Sigmoid colon (tissue), 4 donors: ENCODE measurements at regions not wholly inside any gene's neighbourhood (a gene's known extent, or its start where the extent isn't known, plus 50 kb on each side); places are given as distances from the start of the nearest gene placed in this dataset.

Source experiments
- POLR2A ChIP-seq, 2 donors: fragments of 450-650 bp; IDR thresholded peaks; one replicate each; pipeline ENCODE4 v1.6.1; 2016; ENCODE audit warnings: antibody characterized with exemption in 2 of 2, mild to moderate bottlenecking in 2 of 2, moderate library complexity in 2 of 2
- POLR2AphosphoS5 ChIP-seq, 4 donors: sonication (generic); formaldehyde crosslinking; IDR thresholded peaks; one replicate each; pipeline ENCODE4 v1.6.1; 2017; ENCODE audit warnings: antibody characterized with exemption in 4 of 4
- TF ChIP-seq, protein P1 (sequence below), 4 experiments: fragments of 450-650 bp in 3 of 4; fragments of 200-600 bp in 1 of 4; IDR thresholded peaks; one replicate each; pipeline ENCODE4 v1.5.1; 2016 to 2019; ENCODE audit warnings: antibody characterized with exemption in 4 of 4, mild to moderate bottlenecking in 3 of 4, moderate library complexity in 2 of 4

DNA sequence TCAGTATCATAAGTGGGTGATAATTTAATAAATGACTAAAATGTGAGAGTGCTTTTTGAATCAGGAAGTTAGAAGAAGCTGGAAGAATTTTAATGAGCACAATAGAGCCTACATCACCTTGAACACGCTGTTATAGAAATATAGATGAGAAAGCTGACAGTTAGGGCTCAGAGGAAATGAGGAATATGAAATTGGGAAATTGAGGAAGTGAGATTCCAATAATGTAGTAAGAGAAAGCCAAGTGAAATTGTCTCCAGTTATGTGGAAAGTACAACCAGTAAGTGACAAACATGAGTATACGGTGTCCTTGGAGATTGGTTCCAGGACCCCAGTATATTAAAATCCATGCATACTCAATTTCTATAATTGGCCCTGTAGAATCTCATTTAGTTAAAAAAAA lies 235.9 kb upstream of the FAM174A start:
- TF ChIP-seq, protein P1, sequence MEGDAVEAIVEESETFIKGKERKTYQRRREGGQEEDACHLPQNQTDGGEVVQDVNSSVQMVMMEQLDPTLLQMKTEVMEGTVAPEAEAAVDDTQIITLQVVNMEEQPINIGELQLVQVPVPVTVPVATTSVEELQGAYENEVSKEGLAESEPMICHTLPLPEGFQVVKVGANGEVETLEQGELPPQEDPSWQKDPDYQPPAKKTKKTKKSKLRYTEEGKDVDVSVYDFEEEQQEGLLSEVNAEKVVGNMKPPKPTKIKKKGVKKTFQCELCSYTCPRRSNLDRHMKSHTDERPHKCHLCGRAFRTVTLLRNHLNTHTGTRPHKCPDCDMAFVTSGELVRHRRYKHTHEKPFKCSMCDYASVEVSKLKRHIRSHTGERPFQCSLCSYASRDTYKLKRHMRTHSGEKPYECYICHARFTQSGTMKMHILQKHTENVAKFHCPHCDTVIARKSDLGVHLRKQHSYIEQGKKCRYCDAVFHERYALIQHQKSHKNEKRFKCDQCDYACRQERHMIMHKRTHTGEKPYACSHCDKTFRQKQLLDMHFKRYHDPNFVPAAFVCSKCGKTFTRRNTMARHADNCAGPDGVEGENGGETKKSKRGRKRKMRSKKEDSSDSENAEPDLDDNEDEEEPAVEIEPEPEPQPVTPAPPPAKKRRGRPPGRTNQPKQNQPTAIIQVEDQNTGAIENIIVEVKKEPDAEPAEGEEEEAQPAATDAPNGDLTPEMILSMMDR (IDR thresholded peaks at IDR 0.05), result no peak
- TF ChIP-seq POLR2AphosphoS5 (IDR thresholded peaks at IDR 0.05), result no peak
- no peak for TF ChIP-seq POLR2A (IDR thresholded peaks at IDR 0.05)
